ENCODE measurements at regions not wholly inside any gene's neighbourhood (a gene's known extent, or its start where the extent isn't known, plus 50 kb on each side); places are given as distances from the start of the nearest gene placed in this dataset.
"Not testable (repeated sequence)": the region's sequence is repeated elsewhere in the genome, so short reads cannot be mapped to it uniquely, and the experiment has no call there.

DNA sequence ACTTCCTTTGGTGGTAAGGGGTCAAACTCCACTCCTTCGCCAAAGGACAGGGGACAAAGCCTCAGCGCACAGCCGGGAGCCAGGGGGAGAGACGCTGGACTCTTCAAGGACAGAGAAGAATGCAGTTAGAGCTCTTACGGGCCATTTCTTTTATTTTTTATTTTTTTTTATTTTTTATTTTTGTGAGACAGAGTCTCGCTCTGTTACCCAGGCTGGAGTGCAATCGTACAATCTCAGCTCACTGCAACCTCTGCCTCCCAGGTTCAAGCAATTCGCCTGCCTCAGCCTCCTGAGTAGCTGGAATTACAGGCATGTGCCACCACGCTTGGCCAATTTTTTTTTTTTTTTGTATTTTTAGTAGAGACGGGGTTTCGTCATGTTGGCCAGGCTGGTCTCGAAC lies 93.2 kb upstream of the RPH3AL start, which contains the start of gene RFLNB:
Gene RFLNB, minus strand, starts transcription at position 101 of the 400 bp plus-strand sequence.
- not testable (repeated sequence) for DNase-seq (ENCODE audit: low spot score)

DNA sequence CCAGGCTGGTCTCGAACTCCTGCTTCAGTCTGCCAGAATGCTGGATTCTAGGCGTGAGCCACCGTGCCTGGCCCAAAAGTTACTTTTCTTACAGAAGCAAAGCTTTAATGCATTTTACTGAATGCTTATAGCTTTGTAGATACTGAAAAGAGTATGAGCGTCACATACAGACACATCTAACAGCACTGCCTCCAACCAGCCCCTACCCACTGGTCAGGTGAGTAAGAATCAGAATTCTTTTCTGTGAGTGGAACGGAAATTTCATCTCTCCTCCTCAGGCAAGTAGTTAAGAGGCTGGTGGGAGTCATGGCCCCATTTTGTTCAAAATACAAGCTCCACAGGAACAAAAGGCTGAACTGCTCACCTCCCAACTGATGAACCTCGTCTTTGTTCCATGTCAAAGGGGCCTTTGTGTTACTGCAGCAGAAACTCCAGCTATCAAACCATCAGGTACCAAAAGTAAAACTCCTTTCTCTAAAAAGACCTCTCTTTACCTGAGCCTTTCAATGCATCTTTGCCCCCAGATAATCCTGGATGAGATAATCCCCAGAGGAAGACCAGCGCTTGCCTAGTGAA lies 92.4 kb upstream of the RPH3AL start:
- DNase-seq (ENCODE audit: low spot score) = no peak

DNA sequence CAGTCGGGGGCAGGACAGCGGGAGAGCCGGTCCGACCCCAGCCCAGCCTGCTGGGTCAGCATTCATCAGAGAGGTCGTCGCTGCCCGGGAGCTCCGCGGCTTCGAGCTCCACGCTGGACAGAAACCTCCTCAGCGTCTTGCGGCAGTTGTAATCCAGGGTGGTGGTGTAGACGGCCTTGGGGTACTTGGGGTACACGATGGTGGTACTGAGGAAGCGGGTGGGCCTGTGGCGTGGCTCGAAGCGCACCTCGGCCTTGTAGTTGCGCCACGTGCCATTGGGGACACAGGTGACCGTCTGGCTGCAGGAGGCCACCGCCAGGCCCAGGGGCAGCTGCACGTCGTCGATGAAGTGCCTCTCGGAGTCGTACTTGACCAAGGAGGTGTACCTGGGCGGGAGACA lies 90.5 kb upstream of the RPH3AL start:
- no peak for DNase-seq (ENCODE audit: low spot score)

DNA sequence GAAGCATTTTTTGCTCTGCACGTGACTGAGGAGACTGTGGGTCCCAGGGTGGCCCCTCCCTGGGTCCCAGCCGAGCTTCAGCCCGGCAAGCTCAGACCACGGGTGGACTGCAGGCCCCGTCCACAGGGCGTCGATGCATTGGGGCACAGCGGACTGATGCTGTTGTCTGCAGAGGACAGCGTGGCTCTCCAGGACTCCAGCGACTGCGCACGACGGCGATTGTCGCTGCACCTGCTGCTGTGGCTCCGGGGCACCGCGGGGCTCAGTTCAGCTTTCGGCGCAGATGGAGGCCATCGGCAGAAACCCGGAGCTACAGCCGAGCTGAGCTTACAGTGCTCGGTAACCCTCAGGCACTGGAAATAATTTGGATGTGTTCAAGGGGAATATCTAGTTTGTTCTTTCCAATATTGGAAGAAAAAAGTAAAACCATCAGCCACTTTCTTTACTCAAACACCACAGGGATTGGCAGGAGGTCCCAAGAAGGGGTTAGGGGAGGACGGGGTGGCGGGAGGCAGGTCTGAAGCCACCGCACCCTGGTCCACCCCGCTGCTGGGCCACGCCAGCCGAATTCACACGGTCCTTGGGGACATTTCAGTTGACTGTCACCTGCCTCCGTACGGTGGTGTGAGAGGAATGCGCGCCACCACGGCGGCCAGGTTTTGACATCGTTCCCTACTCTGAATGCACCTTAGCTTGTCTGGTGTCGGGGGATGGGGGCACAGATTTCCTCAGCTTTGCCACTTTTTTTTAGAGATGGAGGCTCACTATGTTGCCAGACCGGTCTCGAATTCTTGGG lies 88.7 kb upstream of the RPH3AL start:
- DNase-seq (ENCODE audit: low spot score) = no peak

DNA sequence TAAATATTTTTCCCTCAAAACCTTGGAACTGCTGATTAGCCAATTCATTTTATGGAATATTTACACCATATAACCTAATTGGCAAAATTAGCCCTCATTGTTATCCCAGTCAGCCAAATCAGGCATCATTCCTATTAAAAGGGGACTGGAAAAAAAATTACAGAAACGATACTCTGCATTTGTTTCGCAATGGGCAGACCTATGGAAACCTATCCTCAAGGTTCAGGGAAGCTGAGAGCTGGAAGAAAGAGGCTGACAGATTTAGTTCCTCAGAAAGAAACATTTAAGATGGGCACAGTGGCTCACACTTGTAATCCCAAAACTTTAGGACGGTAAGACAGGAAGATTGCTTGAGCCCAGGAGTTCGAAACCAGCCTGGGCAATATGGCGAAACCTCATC lies 85.6 kb upstream of the RPH3AL start:
- DNase-seq (ENCODE audit: low spot score) = no peak

DNA sequence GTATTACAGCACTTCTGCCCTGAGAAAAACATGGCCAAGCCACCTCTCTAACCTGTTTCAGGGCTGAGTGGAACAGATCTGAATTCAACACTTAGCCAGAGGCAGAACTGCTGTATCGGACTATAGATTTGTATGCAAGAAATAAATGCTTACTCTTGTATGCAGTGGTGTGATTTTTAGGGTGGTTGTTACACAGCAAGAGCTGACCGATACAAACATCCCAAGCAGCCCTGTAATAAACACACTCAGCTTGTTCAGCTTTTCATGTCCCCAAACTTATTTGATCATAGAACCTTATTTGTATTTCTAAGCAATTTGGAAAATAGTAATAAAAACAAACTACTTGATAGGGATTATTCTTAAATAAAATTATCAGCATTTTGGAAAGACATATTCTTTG lies 84.9 kb upstream of the RPH3AL start:
- DNase-seq (ENCODE audit: low spot score) = no peak

DNA sequence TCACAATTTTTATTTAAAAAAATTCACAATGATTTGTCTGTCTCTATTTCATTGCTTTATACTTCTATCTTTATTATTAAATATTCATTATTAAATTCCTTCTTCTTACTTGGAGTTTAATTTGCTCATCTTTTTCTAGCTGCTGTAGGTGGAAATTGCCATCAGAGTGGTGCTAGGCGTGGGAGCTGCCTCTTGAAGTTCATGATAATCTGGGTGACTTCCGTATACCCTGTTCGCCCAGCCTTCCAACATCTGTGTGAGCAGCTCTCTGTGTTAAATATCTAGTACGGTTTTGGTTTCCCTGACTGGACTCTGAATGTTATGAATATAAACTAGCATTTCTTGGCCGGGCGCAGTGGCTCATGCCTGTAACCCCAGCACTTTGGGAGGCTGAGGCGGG lies 84.0 kb upstream of the RPH3AL start:
- no peak for DNase-seq (ENCODE audit: low spot score)

DNA sequence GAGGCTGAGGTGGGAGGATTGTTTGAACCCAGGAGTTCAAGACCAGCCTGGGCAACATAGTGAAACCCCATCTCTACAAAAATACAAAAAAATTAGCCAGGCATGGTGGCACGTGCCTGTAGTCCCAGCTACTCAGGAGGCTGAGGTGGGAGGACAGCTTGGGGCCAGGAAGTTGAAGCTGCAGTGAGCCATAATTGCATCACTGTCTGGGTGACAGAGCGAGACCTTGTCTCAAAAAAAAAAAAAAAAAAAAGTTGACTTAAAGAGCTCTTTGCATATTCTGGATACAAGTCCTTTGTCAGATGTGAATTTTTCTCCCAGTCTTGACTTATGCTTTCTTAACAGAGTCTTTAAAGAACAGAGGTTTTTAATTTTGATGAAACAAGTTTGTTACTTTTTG lies 79.9 kb upstream of the RPH3AL start:
- not testable (repeated sequence) for DNase-seq (ENCODE audit: low spot score)

DNA sequence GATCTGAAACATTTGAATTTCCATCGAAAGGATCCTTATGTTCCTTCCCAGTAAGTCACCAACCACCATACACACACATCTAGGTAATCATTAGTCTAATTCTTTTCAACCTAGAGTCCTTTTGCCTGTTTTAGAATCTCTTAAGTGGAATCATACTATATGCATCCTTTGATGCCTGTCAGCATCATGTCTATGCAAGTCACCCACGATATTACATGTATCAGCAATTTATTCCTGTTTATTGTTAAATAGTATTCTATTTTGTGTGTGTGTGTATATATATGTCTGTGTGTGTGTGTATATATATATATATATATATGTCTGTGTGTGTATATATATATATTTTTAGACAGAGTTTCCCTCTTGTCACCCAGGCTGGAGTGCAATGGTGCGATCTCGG lies 78.9 kb upstream of the RPH3AL start:
- DNase-seq (ENCODE audit: low spot score) = no peak

DNA sequence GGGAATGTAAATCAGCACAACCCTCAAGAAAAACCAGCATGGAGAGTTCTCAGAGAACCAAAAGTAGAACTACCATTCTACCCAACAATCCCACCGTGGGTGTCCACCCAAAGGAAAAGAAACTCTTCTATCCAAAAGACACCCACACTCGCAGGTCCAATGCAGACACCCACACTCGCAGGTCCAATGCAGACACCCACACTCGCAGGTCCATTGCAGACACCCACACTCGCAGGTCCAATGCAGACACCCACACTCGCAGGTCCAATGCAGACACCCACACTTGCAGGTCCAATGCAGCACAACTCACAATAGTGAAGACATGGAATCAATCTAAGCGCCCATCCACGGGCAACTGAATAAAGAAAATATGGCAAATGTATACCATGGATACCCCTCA lies 77.0 kb upstream of the RPH3AL start:
- no peak for DNase-seq (ENCODE audit: low spot score)

DNA sequence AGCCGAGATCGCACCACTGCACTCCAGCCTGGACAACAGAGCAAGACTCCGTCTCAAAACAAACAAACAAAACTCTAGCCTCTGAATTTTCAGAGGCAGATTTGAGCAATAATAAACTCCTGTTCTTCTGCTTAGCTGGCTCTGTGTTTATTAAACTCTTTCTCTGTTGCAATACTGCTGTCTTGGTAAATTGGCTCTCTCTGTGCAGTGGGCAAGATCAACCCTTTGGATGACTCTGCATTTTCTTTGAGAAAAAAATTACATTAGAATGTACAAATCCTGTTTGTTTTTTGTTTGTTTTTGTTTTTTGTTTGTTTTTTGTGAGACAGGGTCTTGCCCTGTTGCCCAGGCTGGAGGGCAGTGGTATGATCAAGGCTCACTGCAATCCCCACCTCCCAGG lies 75.8 kb upstream of the RPH3AL start:
- no peak for DNase-seq (ENCODE audit: low spot score)

DNA sequence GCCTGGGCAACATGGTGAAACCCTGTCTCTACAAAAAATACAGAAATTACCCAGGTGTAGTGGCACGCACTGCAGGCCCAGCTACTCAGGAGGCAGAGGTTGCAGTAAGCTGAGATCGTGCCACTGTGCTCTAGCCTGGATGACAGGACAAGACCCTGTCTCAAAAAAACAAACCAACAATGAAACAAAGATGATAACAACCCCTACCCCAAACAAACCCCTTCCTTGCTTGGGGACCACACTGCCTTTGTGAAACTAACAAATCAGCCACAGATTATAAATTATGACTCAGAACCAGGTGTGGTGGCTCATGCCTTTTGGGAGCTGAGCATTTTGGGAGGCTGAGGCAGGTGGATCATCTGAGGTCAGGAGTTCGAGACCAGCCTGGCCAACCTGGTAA lies 75.3 kb upstream of the RPH3AL start:
- DNase-seq (ENCODE audit: low spot score) = no peak

DNA sequence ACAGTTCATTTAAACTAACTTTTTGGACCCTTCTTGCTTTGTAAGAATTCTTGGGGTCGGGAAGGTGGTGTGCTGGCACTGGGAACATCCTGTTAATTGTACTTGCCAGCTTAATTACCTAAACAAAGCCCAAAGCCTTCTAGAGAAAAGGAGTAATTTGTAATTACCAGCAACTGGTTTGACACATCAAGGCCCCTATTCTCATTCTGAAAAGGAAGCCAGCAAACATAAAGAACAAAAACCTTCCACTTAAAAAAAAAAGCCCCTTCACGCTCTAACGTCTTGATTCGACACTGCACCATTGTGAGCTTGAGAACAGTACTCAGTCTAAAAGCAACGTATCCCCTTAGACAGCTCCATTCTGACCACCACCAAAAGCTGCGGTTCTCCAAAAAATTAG lies 74.7 kb upstream of the RPH3AL start:
- no peak for DNase-seq (ENCODE audit: low spot score)

DNA sequence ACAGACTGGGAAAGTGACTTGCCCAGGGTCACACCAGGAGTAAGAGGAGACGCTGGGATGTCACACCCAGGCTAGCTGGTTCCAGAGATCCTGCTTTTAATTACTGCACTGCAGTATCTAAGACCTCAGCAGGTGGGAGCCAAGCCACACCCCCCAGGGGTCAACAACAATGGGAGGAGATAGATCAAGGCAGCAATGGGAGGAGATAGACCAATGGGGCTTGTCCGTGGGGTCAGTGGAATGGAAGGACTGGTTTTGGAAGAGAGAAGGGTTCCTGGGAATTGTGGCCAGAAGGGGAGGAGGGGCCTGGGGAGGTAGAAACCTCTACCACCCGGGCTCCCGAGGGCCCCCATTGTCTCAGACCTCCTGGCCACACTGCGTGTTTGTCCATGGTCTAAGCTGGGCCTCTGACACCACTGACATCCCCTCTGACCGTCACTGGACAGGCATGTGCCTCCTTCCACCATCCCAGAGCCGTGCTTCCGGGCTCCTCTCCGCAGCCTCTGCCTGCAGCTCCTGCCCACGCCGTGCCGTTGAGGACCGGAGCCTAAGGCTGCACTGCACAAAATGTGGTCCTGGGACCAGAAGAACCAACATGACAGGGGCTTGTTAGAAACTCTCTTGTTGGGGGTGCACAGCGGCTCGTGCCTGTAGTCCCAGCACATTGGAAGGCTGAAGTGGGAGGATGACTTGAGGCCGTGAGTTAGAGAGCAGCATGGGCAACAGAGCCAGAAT lies 69.8 kb upstream of the RPH3AL start:
- no peak for DNase-seq (ENCODE audit: low spot score)

DNA sequence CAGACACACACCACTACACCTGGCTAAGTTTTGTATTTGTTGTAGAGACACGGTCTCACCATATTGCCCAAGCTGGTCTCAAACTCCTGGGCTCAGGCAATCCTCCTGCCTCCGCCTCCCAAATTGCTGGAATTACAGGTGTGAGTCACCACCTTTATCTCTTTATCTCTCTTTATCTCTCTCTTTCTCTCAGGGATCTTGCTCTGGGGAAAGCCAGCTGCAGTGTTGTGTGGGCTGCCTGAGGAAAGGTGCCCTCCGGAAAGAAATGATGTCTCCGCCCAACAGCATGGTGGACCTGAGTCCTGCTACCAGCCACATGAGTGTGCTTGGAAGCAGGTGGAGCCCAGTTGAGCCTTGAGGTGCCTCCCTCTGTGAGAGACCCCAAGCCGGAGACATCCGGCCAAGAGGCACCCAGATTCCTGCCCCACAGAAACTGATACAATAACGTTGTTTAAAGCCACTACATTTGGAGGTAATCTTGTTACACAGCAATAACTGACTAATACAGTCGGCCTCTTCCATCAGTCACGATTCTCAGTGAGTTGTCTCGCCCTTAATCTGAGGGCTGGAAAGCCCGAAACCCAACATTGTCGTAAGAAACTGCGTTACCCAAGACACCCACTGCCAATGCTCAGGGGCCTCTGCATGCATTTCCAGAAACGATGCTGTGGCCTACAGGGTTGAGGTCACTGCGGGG lies 68.0 kb upstream of the RPH3AL start:
- DNase-seq (ENCODE audit: low spot score) = no peak

DNA sequence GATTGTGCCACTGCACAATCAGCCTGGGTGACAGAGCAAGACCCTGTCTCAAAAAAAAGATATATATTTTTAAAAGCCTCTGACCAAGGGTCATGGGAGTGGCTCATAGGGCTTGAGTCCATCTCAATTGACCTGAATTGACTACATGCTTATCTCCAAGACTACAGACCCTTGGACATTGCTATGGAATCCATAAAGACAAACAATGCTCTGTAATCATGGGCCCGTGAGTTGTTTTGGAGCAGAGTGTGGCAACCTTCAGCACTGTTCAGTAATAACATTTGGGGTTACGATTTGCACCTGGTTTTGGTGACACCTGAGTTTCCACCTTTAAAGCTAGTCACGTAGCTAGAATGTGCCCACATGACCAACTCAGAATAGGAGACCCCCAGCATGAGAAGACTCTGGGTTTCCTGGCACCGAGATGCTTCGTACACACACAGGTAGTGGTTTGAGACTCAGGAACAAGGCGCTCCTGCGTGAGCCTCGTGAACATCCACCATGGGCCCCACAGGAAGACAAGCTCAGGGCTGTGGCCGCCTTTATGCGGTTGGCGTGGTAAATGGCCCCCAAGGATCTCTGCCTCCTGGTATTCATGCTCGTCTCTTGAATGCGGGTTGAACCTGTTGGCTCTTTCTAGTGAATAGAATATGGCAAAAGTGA lies 66.6 kb upstream of the RPH3AL start:
- DNase-seq (ENCODE audit: low spot score) = no peak

DNA sequence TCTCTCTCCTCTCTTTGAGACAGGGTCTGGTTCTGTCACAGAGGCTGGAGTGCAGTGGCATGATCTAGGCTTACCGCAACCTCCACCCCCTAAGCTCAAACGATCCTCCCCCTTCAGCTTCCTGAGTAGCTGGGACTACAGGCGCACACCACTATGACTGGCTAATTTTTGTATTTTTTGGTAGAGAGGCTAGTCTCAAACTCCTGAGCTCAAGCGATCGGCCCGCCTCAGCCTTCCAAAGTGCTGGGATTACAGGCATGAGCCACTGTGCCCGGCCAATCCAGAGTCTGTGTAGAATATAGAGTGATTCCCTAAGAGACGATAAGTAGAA lies 65.8 kb upstream of the RPH3AL start:
- DNase-seq (ENCODE audit: low spot score) = no peak

DNA sequence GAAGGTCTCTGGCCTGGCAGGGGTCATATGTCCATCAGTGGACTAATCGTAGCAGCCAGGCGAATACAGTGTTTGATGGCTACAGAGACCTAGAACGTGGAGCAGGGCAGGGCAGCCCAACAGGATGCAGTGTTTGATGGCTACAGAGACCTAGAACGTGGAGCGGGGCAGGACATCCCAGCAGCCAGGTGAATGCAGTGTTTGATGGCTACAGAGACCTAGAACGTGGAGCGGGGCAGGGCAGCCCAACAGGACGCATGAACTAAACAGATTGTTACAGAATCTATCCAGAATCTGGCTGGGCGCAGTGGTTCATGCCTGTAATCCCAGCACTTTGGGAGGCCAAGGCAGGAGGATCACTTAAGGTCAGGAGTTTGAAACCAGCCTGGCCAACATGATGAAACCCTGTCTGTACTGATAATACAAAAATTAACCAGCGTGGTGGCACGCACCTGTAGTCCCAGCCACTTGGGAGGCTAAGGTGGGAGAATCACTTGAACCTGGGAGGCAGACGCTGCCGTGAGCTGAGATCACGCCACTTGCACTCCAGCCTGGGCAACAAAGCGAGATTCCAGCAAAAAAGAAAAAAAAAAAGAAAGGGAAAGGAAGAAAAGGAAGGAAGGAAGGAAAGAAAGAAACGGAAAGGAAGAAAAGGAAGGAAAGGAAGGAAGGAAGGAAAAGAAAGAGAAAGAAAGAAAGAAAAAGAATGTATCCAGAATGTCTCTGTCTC lies 65.2 kb upstream of the RPH3AL start:
- no peak for DNase-seq (ENCODE audit: low spot score)

DNA sequence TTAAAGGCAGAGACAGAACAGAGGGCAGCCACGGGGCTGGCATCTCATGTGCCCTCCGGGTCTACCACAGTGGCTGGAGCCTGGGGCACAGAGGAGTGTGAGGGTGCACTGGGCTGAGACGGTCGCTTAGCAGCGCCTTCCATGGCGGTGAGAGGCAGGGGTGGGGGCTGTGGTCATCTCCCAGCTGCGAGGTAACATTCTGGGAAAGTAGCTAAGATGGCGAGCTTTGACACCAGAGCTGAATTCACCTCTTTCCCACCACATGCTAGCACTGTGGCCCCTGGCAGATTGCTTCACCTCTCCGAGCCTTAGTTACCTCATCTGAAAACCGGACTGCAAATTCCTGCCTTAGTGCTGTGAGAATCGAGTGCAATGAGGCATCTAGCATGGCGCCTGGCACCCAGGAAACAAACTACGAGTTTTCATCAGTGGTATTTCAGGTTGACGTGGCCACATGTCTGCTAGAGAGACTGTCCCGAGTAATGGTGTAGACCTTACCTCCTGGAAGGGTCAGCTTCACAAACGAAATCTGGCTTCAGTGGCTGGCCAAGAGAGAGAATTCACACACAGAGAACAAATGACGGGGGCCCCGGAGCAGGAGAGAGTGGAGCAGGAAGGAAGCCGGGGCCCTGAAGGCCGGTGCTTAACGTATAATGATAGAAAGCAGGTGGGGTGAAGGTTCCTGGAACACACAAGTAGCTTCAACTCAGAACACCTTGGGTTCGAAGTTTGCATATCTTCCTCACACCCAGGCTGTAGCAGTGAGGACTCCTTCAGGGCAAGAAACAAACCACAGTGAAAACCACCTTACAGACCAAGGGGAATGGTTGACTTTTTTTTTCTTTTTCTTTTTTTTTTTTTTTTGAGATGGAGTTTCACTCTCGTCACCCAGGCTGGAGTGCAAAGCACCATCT lies 63.9 kb upstream of the RPH3AL start:
- DNase-seq (ENCODE audit: low spot score) = no peak

DNA sequence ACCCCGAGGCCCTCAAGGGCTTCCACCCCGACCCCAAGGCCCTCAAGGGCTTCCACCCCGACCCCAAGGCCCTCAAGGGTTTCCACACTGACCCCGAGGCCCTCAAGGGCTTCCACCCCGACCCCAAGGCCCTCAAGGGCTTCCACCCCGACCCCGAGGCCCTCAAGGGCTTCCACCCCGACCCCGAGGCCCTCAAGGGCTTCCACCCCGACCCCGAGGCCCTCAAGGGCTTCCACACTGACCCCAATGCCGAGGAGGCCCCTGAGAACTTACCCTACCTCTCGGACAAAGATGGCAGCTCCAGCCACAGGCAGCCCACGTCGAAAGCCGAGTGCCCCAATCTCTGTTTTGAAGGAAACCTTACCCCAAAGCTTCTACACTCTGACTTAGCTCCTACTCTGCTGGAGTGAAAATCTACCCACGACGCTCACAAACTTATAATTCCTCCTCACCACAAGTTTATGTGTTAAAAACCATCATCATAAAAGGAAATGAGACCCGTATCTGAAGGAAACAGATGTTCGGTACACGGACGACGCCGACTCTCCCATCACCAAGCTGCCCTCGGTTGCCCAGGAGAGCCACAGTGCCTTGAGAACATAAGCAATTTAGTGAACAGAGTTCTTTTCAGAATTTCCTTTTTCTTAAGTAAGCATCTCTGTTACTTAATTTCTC lies 61.2 kb upstream of the RPH3AL start:
- no peak for DNase-seq (ENCODE audit: low spot score)
